HG03558 (cell line): ENCODE measurements at regions not wholly inside any gene's neighbourhood (a gene's known extent, or its start where the extent isn't known, plus 50 kb on each side); places are given as distances from the start of the nearest gene placed in this dataset.

Experiments used
- ATAC-seq: cut with Tn5 transposase; IDR thresholded peaks from one replicate; pipeline ENCODE4 v1.9.1; 2021; ENCODE audit warnings: moderate number of reproducible peaks; ENCODE audit not compliant: unreplicated experiment; ENCODE audit errors: extremely low read depth

GRCh38 chrX:80098038-80098437, 83.5 kb downstream of the TBX22 start:
- no peak for ATAC-seq

DNA sequence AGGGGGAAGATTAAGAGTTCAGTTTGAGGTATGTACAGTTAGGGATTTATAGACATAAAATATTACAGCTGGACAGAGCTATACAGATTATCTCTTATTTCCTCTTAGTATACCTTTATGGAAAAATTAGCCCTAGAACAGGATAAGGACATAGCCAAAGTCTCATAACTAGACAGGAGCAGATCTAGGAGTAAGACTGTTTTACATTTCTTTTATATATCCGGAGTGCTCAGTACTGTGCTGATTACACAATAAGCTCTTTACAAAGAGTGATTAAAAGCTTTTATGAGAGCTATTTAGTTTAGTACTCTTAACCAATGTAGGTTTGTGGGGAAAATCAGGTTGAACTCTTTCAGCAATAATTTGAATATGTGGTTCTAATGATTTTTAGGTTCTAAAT, 105.8 kb downstream of the TBX22 start:
- ATAC-seq = no peak

DNA sequence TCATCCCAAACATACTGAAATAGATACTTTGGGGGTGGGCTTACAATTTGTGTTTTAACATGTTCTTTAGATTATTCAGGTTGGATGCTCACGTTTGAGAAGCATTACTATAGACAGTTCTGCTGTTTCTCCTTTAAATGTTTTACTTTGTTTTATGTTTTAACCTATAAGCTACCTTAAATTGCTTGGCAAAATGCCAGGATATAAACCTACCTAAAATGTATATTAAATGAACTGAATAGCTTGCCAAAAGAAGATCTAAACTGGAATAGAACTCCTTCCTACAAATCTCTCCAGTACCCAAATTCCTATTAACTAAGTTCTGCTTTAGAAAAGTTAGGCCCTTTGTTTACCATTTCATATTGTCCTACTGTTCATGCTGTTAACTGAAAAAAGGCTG, 124.4 kb downstream of the TBX22 start:
- ATAC-seq = no peak

DNA sequence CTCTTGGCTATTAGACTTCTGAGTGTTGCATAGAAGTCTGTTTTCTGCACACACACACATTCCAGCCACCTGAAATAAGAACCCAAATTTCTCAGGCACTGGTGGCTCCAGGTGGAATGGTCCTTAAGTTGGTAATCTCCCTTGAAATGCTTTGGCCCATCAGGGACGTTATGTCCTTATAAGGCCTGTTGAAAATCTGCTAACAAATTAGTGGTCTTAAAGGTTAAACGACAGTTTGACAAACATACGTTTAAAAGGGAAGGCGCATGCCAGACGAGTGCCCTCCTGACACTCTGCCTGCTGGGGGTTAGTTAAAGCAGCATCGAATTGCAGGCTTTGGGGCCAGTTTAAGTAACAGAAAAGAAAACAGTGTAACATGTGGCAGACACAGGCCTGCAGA, 125.0 kb downstream of the TBX22 start:
- no peak for ATAC-seq

GRCh38 chrX:80170581-80170980, 156.0 kb downstream of the TBX22 start:
- ATAC-seq = no peak

- no peak for ATAC-seq
Observed at GRCh38 chrX:80173261-80173660, 158.7 kb downstream of the TBX22 start.

DNA sequence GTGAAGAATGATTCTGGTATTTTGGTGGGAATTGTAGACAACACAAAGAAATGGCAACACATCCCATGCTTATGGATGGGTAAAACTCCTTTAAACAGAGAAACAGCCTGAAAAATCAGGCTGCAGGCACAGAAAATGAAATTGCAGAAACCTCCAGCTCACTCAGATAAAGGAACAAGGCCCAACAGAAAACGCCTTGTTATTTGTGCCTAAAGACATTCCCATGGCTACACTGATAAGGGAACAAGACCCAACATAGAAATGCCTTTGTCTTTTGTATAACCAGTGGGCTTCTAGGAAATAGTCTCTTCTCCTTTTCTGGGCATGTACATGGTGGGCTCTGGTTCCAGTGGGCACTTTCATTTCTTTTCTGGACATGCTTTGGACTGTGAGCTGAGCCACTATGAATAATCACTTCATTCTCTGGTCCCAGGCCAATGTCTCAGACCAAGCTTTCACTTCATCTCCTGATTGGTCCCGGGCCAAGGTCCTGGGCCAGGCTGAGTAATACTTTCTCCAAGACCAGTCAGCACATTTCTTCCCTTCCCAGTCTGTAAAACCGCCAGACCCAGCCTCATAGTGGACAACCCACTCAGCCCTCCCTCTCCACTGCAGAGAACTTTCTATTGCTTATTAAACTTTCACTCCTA, 160.5 kb downstream of the TBX22 start:
- no peak for ATAC-seq

GRCh38 chrX:80181079-80181478, 166.5 kb downstream of the TBX22 start:
- no peak for ATAC-seq

DNA sequence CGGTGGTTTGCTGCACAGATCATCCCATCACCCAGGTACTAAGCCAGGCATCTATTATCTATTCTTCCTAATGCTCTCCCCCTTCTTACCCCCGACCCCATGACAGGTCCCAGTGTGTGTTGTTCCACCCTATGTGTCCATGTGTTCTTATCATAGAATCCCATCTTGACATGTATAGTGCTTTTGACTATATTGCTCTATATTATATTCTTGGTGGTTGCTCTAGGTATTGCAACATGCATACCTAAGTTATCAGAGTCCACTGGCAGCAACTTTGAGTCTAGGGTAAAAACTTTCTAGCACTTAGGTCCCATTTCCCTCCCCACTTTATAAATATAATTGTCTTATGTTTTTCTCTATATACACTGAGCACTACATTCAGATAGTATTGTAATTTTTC, 170.3 kb downstream of the TBX22 start:
- ATAC-seq = no peak

GRCh38 chrX:80206647-80207046, 192.1 kb downstream of the TBX22 start:
- ATAC-seq = no peak

DNA sequence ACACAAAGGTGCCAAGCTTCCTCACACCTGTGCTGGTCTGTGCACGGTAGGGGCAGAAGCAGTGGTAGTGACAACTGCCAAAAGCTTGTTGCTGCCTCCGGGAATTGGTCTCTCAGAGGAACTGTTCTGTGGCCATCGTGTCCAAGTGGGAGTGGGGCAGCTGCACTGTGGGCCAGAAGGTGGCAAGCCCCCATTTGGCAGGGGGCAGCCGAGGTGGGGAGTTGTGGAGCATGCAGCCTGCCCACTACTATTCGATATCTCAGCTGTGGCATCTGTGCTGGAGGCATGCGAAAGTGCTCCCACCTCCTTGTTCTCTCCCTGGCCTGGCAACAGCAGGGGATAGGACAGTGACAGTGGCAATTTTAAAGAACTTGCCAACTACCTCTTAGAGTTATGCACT, 192.8 kb downstream of the TBX22 start:
- no peak for ATAC-seq

GRCh38 chrX:80216086-80216485, 201.5 kb downstream of the TBX22 start:
- ATAC-seq = no peak

DNA sequence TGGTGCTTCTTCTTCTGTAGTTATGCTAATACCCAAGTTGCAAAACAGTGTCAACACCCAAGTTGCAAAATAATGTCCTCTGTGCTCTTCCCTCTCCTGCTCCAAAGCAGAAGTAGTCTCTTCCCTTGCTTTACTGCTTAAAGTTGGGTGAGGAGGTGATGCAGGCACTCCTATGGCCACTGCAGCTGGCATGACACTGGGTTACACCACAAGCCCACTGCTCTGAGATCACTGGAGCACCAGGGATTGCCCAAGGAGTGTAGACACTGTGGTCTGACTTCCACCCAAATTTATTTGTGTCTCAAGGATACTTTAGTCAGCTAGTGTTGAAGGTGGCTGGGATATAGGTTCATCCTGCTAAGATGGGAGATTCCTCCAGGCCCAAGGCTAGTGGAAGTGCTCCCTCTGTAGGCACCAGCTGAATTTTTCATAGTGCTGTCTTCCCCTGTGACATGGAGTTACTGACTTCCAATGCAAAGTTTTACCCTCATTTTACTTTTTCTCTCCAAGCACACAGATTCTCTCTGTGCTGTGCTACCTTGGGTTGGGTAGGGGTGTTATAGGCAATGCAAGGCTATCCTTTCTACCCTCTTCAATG, 196.2 kb upstream of the TENT5D start:
- ATAC-seq = no peak

GRCh38 chrX:80229626-80230025, 190.6 kb upstream of the TENT5D start:
- no peak for ATAC-seq

DNA sequence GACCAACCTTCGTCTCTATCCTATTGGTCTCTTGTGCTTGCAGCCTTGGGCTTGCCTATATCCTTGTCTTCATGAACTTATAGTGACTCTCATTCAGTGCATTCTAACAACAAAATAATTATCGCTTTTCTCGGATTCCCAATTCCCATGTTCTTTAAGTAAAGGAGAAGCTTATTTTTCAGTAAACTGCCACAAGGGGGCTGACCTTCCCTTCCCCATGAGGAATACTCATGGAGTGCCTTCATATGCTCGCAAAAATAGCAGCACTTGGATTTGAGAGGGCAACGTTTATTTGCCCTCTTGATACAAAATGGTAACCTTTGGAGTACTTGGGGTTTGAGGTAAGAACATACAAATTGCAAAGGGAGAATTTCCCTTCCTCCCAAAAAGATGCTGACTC, 183.2 kb upstream of the TENT5D start:
- no peak for ATAC-seq

GRCh38 chrX:80246271-80246670, 174.0 kb upstream of the TENT5D start:
- no peak for ATAC-seq

DNA sequence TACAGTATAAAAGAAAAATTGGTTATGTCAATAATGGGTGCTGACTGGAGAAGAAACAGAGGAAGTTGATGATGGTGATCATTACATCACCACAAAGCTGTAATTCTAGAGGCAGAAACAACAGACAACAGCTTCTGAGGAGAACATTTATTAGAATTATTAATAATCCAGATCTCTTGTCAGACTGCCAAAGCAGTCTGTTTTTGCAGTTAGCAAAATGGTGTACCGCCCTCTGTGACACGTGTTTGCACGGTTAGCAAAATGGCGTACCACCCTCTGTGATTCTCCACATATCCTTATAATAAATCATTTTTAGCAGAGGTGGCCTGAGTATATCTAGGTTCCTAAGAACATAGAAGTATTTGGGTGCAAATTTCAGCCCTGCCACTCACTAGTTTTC, 154.0 kb upstream of the TENT5D start:
- no peak for ATAC-seq

DNA sequence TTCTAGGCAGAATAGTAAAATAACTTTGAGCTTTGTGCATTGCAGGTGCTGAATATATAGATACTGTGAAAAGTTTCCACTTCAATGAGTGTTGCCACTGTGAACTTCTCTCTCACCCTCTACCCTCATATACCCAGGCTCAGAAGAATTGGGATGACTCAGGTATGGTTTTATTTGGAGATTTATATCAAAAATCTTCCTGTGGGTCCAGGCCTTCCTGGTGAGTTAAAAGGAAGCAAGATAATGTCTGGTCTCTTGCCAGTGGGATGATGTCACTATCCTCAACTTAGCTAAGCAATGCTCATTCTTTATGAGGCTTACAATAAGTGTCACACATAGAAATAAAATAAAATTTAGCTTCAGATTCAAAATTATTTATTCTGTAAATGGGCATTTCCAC, 153.3 kb upstream of the TENT5D start:
- ATAC-seq = no peak

DNA sequence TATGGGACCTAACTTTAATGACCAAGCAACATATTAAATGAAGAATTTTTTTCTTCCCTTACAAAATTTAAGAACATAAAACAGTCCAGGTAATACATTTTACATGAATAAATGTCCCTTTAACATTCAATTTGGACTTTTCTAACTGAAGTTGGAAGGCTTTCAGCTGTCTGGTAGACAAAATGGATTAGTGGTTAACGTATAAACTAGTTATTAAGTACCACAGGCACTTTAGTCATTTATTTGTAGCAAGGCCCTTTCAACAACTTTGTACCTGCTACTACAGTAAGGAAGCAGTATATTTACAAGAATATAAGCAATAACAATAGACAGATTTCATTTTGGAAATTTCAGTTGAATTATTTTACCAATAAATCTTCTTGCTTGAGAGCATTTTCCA, 152.5 kb upstream of the TENT5D start:
- no peak for ATAC-seq

- ATAC-seq = no peak
Observed at GRCh38 chrX:80282535-80282934, 137.7 kb upstream of the TENT5D start.

GRCh38 chrX:80285131-80285773, 135.0 kb upstream of the TENT5D start:
- ATAC-seq = peak; percentile 44

DNA sequence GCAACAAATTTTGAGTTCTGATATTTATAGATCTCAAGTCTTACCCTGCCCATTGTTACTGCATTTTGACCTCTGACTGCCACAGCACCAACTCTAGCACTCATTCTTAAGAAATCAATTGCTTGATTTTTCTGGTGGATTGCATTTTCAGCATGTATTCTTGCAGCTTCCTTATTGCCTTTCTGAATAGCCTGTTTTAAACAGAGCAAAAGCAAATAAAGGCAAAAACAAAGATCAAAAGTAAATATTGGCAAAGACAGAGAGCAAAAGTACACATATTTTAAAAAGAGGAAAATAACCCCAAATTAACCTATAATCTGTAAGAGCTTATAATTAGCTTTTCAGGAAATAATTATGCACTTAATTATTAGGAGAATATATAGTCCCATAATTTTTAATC, 129.4 kb upstream of the TENT5D start:
- no peak for ATAC-seq
